ENCODE measurements at regions not wholly inside any gene's neighbourhood (a gene's known extent, or its start where the extent isn't known, plus 50 kb on each side); places are given as distances from the start of the nearest gene placed in this dataset.

- Mint-ChIP-seq H3K4me3 (peak overlapping the region; percentile 37), H3K4me1 (no peaks in the 10 kb centered on the region), H3K27ac (no peak overlapping the region), H3K9me3 (ENCODE audit: low read depth) (peaks cover 37% of the 10 kb centered on the region), H3K36me3 (peaks cover 4% of the 10 kb centered on the region), H3K27me3 (no peaks in the 10 kb centered on the region)
- peak; percentile 45 for DNase-seq
- peak; percentile 63 for ATAC-seq
- CTCF ChIA-PET, result interaction anchor here (1.4 kb wide), 1 partner anchor 191 kb away, joined by 3 read pairs; no protein-coding TSS in a partner anchor
These were observed 164.4 kb downstream of the GLRX3 start for GRCh38 chr10:130300608-130301020.

GRCh38 chr10:130301021-130301892 is 165.1 kb downstream of the GLRX3 start:
- peaks cover 4% of the 10 kb centered on the region for H3K36me3 Mint-ChIP-seq
- ATAC-seq (peak; percentile 73), DNase-seq (peak; percentile 64)
- peak overlapping the region; percentile 65 for H3K27ac Mint-ChIP-seq
- H3K4me3 Mint-ChIP-seq, result peak overlapping the region; percentile 58
- H3K9me3 Mint-ChIP-seq (ENCODE audit: low read depth), result peaks cover 38% of the 10 kb centered on the region
- CTCF ChIA-PET, result interaction anchor here (1.4 kb wide), 1 partner anchor 191 kb away, joined by 3 read pairs; no protein-coding TSS in a partner anchor
- no peaks in the 10 kb centered on the region for H3K4me1 Mint-ChIP-seq
- no peaks in the 10 kb centered on the region for H3K27me3 Mint-ChIP-seq

- no peaks in the 10 kb centered on the region for H3K27me3 Mint-ChIP-seq
- no peak for ATAC-seq
- H3K4me3 Mint-ChIP-seq, result no peak overlapping the region
- CTCF ChIA-PET, result no interaction called here
- DNase-seq, result no peak
- H3K36me3 Mint-ChIP-seq, result no peaks in the 10 kb centered on the region
- no peaks in the 10 kb centered on the region for H3K4me1 Mint-ChIP-seq
- peaks cover 8% of the 10 kb centered on the region for H3K9me3 Mint-ChIP-seq (ENCODE audit: low read depth)
- H3K27ac Mint-ChIP-seq, result no peak overlapping the region
These were observed 190.8 kb downstream of the GLRX3 start for GRCh38 chr10:130326954-130327353.

GRCh38 chr10:130329792-130330191 is 193.6 kb downstream of the GLRX3 start:
- no peak for DNase-seq
- H3K4me1 Mint-ChIP-seq, result no peaks in the 10 kb centered on the region
- H3K9me3 Mint-ChIP-seq (ENCODE audit: low read depth), result peaks cover 7% of the 10 kb centered on the region
- no peak overlapping the region for H3K4me3 Mint-ChIP-seq
- H3K36me3 Mint-ChIP-seq, result no peaks in the 10 kb centered on the region
- CTCF ChIA-PET, result no interaction called here
- H3K27ac Mint-ChIP-seq, result no peak overlapping the region
- no peak for ATAC-seq
- H3K27me3 Mint-ChIP-seq, result no peaks in the 10 kb centered on the region

- no peak overlapping the region for H3K27ac Mint-ChIP-seq
- no peaks in the 10 kb centered on the region for H3K27me3 Mint-ChIP-seq
- ATAC-seq (no peak), DNase-seq (no peak)
- CTCF ChIA-PET, result no interaction called here
- H3K36me3 Mint-ChIP-seq, result no peaks in the 10 kb centered on the region
- no peaks in the 10 kb centered on the region for H3K4me1 Mint-ChIP-seq
- H3K9me3 Mint-ChIP-seq (ENCODE audit: low read depth), result peaks cover 2% of the 10 kb centered on the region
- no peak overlapping the region for H3K4me3 Mint-ChIP-seq
These were observed 197.0 kb downstream of the GLRX3 start for GRCh38 chr10:130333185-130333584.

- no peaks in the 10 kb centered on the region for H3K36me3 Mint-ChIP-seq
- no peak overlapping the region for H3K4me3 Mint-ChIP-seq
- CTCF ChIA-PET, result no interaction called here
- DNase-seq, result peak; percentile 18
- peaks cover 4% of the 10 kb centered on the region for H3K9me3 Mint-ChIP-seq (ENCODE audit: low read depth)
- no peaks in the 10 kb centered on the region for H3K27me3 Mint-ChIP-seq
- no peak overlapping the region for H3K27ac Mint-ChIP-seq
- no peak for ATAC-seq
- no peaks in the 10 kb centered on the region for H3K4me1 Mint-ChIP-seq
These were observed 199.1 kb downstream of the GLRX3 start for GRCh38 chr10:130335336-130335735.

- Mint-ChIP-seq H3K4me1 (no peaks in the 10 kb centered on the region), H3K27ac (no peak overlapping the region), H3K36me3 (no peaks in the 10 kb centered on the region), H3K27me3 (no peaks in the 10 kb centered on the region), H3K4me3 (no peak overlapping the region), H3K9me3 (ENCODE audit: low read depth) (peaks cover 4% of the 10 kb centered on the region)
- DNase-seq (peak; percentile 16), ATAC-seq (no peak)
- CTCF ChIA-PET, result no interaction called here
These were observed 200.6 kb downstream of the GLRX3 start for GRCh38 chr10:130336617-130337304.

- Mint-ChIP-seq H3K4me1 (no peaks in the 10 kb centered on the region), H3K27me3 (no peaks in the 10 kb centered on the region), H3K36me3 (no peaks in the 10 kb centered on the region), H3K4me3 (no peak overlapping the region), H3K27ac (no peak overlapping the region), H3K9me3 (ENCODE audit: low read depth) (peaks cover 4% of the 10 kb centered on the region)
- ATAC-seq (no peak), DNase-seq (peak; percentile 21)
- CTCF ChIA-PET, result no interaction called here
These were observed 201.1 kb downstream of the GLRX3 start for GRCh38 chr10:130337305-130337640.

GRCh38 chr10:130337696-130338635 is 201.8 kb downstream of the GLRX3 start:
- no peak for ATAC-seq
- peaks cover 2% of the 10 kb centered on the region for H3K9me3 Mint-ChIP-seq (ENCODE audit: low read depth)
- CTCF ChIA-PET, result no interaction called here
- H3K4me1 Mint-ChIP-seq, result no peaks in the 10 kb centered on the region
- no peak overlapping the region for H3K27ac Mint-ChIP-seq
- no peak overlapping the region for H3K4me3 Mint-ChIP-seq
- peak; percentile 19 for DNase-seq
- no peaks in the 10 kb centered on the region for H3K36me3 Mint-ChIP-seq
- no peaks in the 10 kb centered on the region for H3K27me3 Mint-ChIP-seq

- no peaks in the 10 kb centered on the region for H3K36me3 Mint-ChIP-seq
- H3K27ac Mint-ChIP-seq, result no peak overlapping the region
- H3K4me3 Mint-ChIP-seq, result no peak overlapping the region
- peaks cover 2% of the 10 kb centered on the region for H3K9me3 Mint-ChIP-seq (ENCODE audit: low read depth)
- no peak for ATAC-seq
- peak; percentile 16 for DNase-seq
- CTCF ChIA-PET, result no interaction called here
- H3K4me1 Mint-ChIP-seq, result no peaks in the 10 kb centered on the region
- H3K27me3 Mint-ChIP-seq, result no peaks in the 10 kb centered on the region
These were observed 202.4 kb downstream of the GLRX3 start for GRCh38 chr10:130338636-130339024.

- no peaks in the 10 kb centered on the region for H3K36me3 Mint-ChIP-seq
- no peaks in the 10 kb centered on the region for H3K27me3 Mint-ChIP-seq
- CTCF ChIA-PET, result no interaction called here
- no peak for ATAC-seq
- peaks cover 2% of the 10 kb centered on the region for H3K9me3 Mint-ChIP-seq (ENCODE audit: low read depth)
- no peak overlapping the region for H3K27ac Mint-ChIP-seq
- H3K4me3 Mint-ChIP-seq, result no peak overlapping the region
- H3K4me1 Mint-ChIP-seq, result no peaks in the 10 kb centered on the region
- DNase-seq, result peak; percentile 5
These were observed 202.9 kb downstream of the GLRX3 start for GRCh38 chr10:130339091-130339490.

GRCh38 chr10:130339911-130340310 is 203.7 kb downstream of the GLRX3 start:
- ATAC-seq, result no peak
- H3K27me3 Mint-ChIP-seq, result no peaks in the 10 kb centered on the region
- no peak overlapping the region for H3K4me3 Mint-ChIP-seq
- H3K9me3 Mint-ChIP-seq (ENCODE audit: low read depth), result peaks cover 2% of the 10 kb centered on the region
- H3K36me3 Mint-ChIP-seq, result no peaks in the 10 kb centered on the region
- H3K27ac Mint-ChIP-seq, result no peak overlapping the region
- peak; percentile 1 for DNase-seq
- CTCF ChIA-PET, result no interaction called here
- H3K4me1 Mint-ChIP-seq, result no peaks in the 10 kb centered on the region

GRCh38 chr10:130340816-130341215 is 204.6 kb downstream of the GLRX3 start:
- H3K27me3 Mint-ChIP-seq, result no peaks in the 10 kb centered on the region
- no peak for ATAC-seq
- no peaks in the 10 kb centered on the region for H3K36me3 Mint-ChIP-seq
- H3K9me3 Mint-ChIP-seq (ENCODE audit: low read depth), result peaks cover 2% of the 10 kb centered on the region
- peak; percentile 4 for DNase-seq
- H3K4me3 Mint-ChIP-seq, result no peak overlapping the region
- no peaks in the 10 kb centered on the region for H3K4me1 Mint-ChIP-seq
- no peak overlapping the region for H3K27ac Mint-ChIP-seq
- CTCF ChIA-PET, result no interaction called here

Measured in activated CD8-positive, alpha-beta memory T cell treated with anti-CD3 and anti-CD28 coated beads, Interleukin-2, amount 10 ng/mL, durations not matched to agents 7 days and 5 days (primary cell).